Mesodermal cell (in vitro differentiated cells): ENCODE measurements at regions not wholly inside any gene's neighbourhood (a gene's known extent, or its start where the extent isn't known, plus 50 kb on each side); places are given as distances from the start of the nearest gene placed in this dataset.

Experiments
- H3K27ac ChIP-seq: 2 replicates; pipeline ENCODE4 v1.7.0; 2013; ENCODE audit warnings: mild to moderate bottlenecking, low read depth, low read length, moderate library complexity; ENCODE audit not compliant: severe bottlenecking
- H3K36me3 ChIP-seq: 2 replicates; pipeline ENCODE4 v1.7.1; 2013; ENCODE audit warnings: mild to moderate bottlenecking, low read length, moderate library complexity; ENCODE audit not compliant: control insufficient read depth, insufficient read depth
- H3K4me1 ChIP-seq: one replicate; pipeline ENCODE4 v1.7.1; 2013; ENCODE audit warnings: mild to moderate bottlenecking, low read length; ENCODE audit not compliant: insufficient read depth, control insufficient read depth, poor library complexity, severe bottlenecking
- H3K4me3 ChIP-seq: 2 replicates; pipeline ENCODE4 v1.7.0; 2013; ENCODE audit warnings: low read length, control low read depth, mild to moderate bottlenecking; ENCODE audit not compliant: insufficient read depth, poor library complexity, severe bottlenecking; ENCODE audit errors: extremely low read depth
- H3K9me3 ChIP-seq: 2 replicates; pipeline ENCODE4 v1.7.1; 2013; ENCODE audit warnings: mild to moderate bottlenecking, low read length, moderate library complexity; ENCODE audit not compliant: control insufficient read depth
- WGBS, 2 experiments: methylation state at CpG; one replicate each; pipeline ENCODE4 v1.1.5; 2013; ENCODE audit warnings: missing lambda C conversion rate in 2 of 2; ENCODE audit not compliant: insufficient coverage in 2 of 2; 5-methylcytosine and 5-hydroxymethylcytosine counted together

- Histone ChIP-seq H3K36me3 (no peaks in the 10 kb centered on the region), H3K27ac (no peak overlapping the region), H3K4me1 (no peaks in the 10 kb centered on the region), H3K4me3 (no peak overlapping the region), H3K9me3 (peaks cover 3% of the 10 kb centered on the region)
Observed at GRCh38 chr2:19706332-19706731, 195.5 kb downstream of the TTC32 start.

GRCh38 chr2:19702267-19702666 lies 199.5 kb downstream of the TTC32 start:
- Histone ChIP-seq H3K4me3 (no peak overlapping the region), H3K36me3 (no peaks in the 10 kb centered on the region), H3K27ac (no peak overlapping the region), H3K9me3 (no peaks in the 10 kb centered on the region), H3K4me1 (no peaks in the 10 kb centered on the region)
- WGBS, 2 experiments, result 90 to 93% methylated on average over 4 of the region's 4 CpGs

GRCh38 chr2:19700861-19701585 lies 200.8 kb downstream of the TTC32 start:
- no peaks in the 10 kb centered on the region for H3K4me1 ChIP-seq
- H3K9me3 ChIP-seq, result peaks cover 5% of the 10 kb centered on the region
- no peaks in the 10 kb centered on the region for H3K36me3 ChIP-seq
- 88 to 94% methylated on average over 5 to 9 of the region's 10 CpGs for WGBS, 2 experiments
- H3K27ac ChIP-seq, result no peak overlapping the region
- H3K4me3 ChIP-seq, result no peak overlapping the region

GRCh38 chr2:19697131-19697530 lies 204.7 kb downstream of the TTC32 start:
- Histone ChIP-seq H3K36me3 (no peaks in the 10 kb centered on the region), H3K4me1 (no peaks in the 10 kb centered on the region), H3K27ac (no peak overlapping the region), H3K9me3 (peaks cover 5% of the 10 kb centered on the region), H3K4me3 (no peak overlapping the region)
- 72 to 83% methylated on average over 2 of the region's 2 CpGs for WGBS, 2 experiments

GRCh38 chr2:19695706-19696105 lies 206.1 kb downstream of the TTC32 start:
- Histone ChIP-seq H3K4me3 (no peak overlapping the region), H3K36me3 (no peaks in the 10 kb centered on the region), H3K4me1 (no peaks in the 10 kb centered on the region), H3K9me3 (peaks cover 5% of the 10 kb centered on the region), H3K27ac (no peak overlapping the region)
- WGBS, 2 experiments, result 78 to 90% methylated on average over 2 to 4 of the region's 4 CpGs

- Histone ChIP-seq H3K36me3 (no peaks in the 10 kb centered on the region), H3K9me3 (peaks cover 5% of the 10 kb centered on the region), H3K27ac (no peak overlapping the region), H3K4me1 (no peaks in the 10 kb centered on the region), H3K4me3 (no peak overlapping the region)
- 100% methylated on average over 1 of the region's 1 CpG for WGBS, 2 experiments
Observed at GRCh38 chr2:19691892-19692291, 209.9 kb downstream of the TTC32 start.

- no peak overlapping the region for H3K27ac ChIP-seq
- no peaks in the 10 kb centered on the region for H3K36me3 ChIP-seq
- no peak overlapping the region for H3K4me3 ChIP-seq
- 80% methylated on average over 1 of the region's 3 CpGs for WGBS, 2 experiments
- H3K4me1 ChIP-seq, result no peaks in the 10 kb centered on the region
- H3K9me3 ChIP-seq, result no peaks in the 10 kb centered on the region
Observed at GRCh38 chr2:19690429-19690828, 211.4 kb downstream of the TTC32 start.

GRCh38 chr2:19689646-19690168 lies 212.1 kb downstream of the TTC32 start:
- Histone ChIP-seq H3K4me1 (no peaks in the 10 kb centered on the region), H3K27ac (no peak overlapping the region), H3K36me3 (no peaks in the 10 kb centered on the region), H3K4me3 (no peak overlapping the region), H3K9me3 (no peaks in the 10 kb centered on the region)
- WGBS, 2 experiments, result 88 to 93% methylated on average over 4 to 6 of the region's 6 CpGs

- no peaks in the 10 kb centered on the region for H3K4me1 ChIP-seq
- no peak overlapping the region for H3K4me3 ChIP-seq
- H3K9me3 ChIP-seq, result no peaks in the 10 kb centered on the region
- 87 to 96% methylated on average over 8 to 10 of the region's 11 CpGs for WGBS, 2 experiments
- no peaks in the 10 kb centered on the region for H3K36me3 ChIP-seq
- H3K27ac ChIP-seq, result no peak overlapping the region
Observed at GRCh38 chr2:19688059-19688458, 213.7 kb downstream of the TTC32 start.

- no peaks in the 10 kb centered on the region for H3K4me1 ChIP-seq
- no peak overlapping the region for H3K27ac ChIP-seq
- no CpG with 5 or more reads among the region's 2 CpGs for WGBS, 2 experiments
- no peaks in the 10 kb centered on the region for H3K36me3 ChIP-seq
- H3K9me3 ChIP-seq, result no peaks in the 10 kb centered on the region
- H3K4me3 ChIP-seq, result no peak overlapping the region
Observed at GRCh38 chr2:19687017-19687659, 214.6 kb downstream of the TTC32 start.

- Histone ChIP-seq H3K27ac (no peak overlapping the region), H3K36me3 (no peaks in the 10 kb centered on the region), H3K4me3 (no peak overlapping the region), H3K4me1 (no peaks in the 10 kb centered on the region), H3K9me3 (no peaks in the 10 kb centered on the region)
- 62 to 67% methylated on average over 3 of the region's 3 CpGs for WGBS, 2 experiments
Observed at GRCh38 chr2:19686439-19686838, 215.3 kb downstream of the TTC32 start.
